ENCODE measurements at regions not wholly inside any gene's neighbourhood (a gene's known extent, or its start where the extent isn't known, plus 50 kb on each side); places are given as distances from the start of the nearest gene placed in this dataset.

- DNase-seq (ENCODE audit: low read depth) = no peak
Measured at GRCh38 chr16:76612497-76612896, 335.3 kb downstream of the CNTNAP4 start.

GRCh38 chr16:76614269-76614668 lies 337.1 kb downstream of the CNTNAP4 start:
- DNase-seq (ENCODE audit: low read depth) = no peak

GRCh38 chr16:76622876-76623275 lies 345.7 kb downstream of the CNTNAP4 start:
- DNase-seq (ENCODE audit: low read depth) = no peak

- DNase-seq (ENCODE audit: low read depth) = no peak
Measured at GRCh38 chr16:76634847-76635697, 357.9 kb downstream of the CNTNAP4 start.

- peak; percentile 36 for DNase-seq (ENCODE audit: low read depth)
Measured at GRCh38 chr16:76639685-76640289, 362.6 kb downstream of the CNTNAP4 start.

- no peak for DNase-seq (ENCODE audit: low read depth)
Measured at GRCh38 chr16:76650582-76650981, 373.4 kb downstream of the CNTNAP4 start.

GRCh38 chr16:76653390-76654026 lies 376.3 kb downstream of the CNTNAP4 start:
- DNase-seq (ENCODE audit: low read depth) = peak; percentile 67

- DNase-seq (ENCODE audit: low read depth) = no peak
Measured at GRCh38 chr16:76654088-76654820, 377.1 kb downstream of the CNTNAP4 start.

- DNase-seq (ENCODE audit: low read depth) = no peak
Measured at GRCh38 chr16:76656994-76657393, 379.8 kb downstream of the CNTNAP4 start.

GRCh38 chr16:76661691-76662235 lies 384.6 kb downstream of the CNTNAP4 start:
- DNase-seq (ENCODE audit: low read depth) = no peak

- peak; percentile 2 for DNase-seq (ENCODE audit: low read depth)
Measured at GRCh38 chr16:76665571-76666275, 388.5 kb downstream of the CNTNAP4 start.

GRCh38 chr16:76668207-76668725 lies 391.1 kb downstream of the CNTNAP4 start:
- no peak for DNase-seq (ENCODE audit: low read depth)

- DNase-seq (ENCODE audit: low read depth) = no peak
Measured at GRCh38 chr16:76669288-76669687, 392.1 kb downstream of the CNTNAP4 start.

- DNase-seq (ENCODE audit: low read depth) = no peak
Measured at GRCh38 chr16:76670125-76670857, 393.1 kb downstream of the CNTNAP4 start.

GRCh38 chr16:76676356-76676755 lies 399.2 kb downstream of the CNTNAP4 start:
- DNase-seq (ENCODE audit: low read depth) = no peak

GRCh38 chr16:76681296-76681695 lies 404.1 kb downstream of the CNTNAP4 start:
- no peak for DNase-seq (ENCODE audit: low read depth)

GRCh38 chr16:76683051-76683450 lies 405.9 kb downstream of the CNTNAP4 start:
- no peak for DNase-seq (ENCODE audit: low read depth)

- DNase-seq (ENCODE audit: low read depth) = no peak
Measured at GRCh38 chr16:76696876-76697275, 419.7 kb downstream of the CNTNAP4 start.

GRCh38 chr16:76705892-76706291 lies 428.7 kb downstream of the CNTNAP4 start:
- no peak for DNase-seq (ENCODE audit: low read depth)

- DNase-seq (ENCODE audit: low read depth) = no peak
Measured at GRCh38 chr16:76713191-76713590, 436.0 kb downstream of the CNTNAP4 start.
